Peyer's patch (tissue), 4 donors: ENCODE measurements at regions not wholly inside any gene's neighbourhood (a gene's known extent, or its start where the extent isn't known, plus 50 kb on each side); places are given as distances from the start of the nearest gene placed in this dataset.

Experiments
- POLR2A ChIP-seq, 2 donors: fragments of 450-650 bp; IDR thresholded peaks; one replicate each; pipeline ENCODE4 v1.5.1; 2017; ENCODE audit warnings: antibody characterized with exemption in 2 of 2, mild to moderate bottlenecking in 2 of 2, moderate library complexity in 2 of 2
- TF ChIP-seq, protein P1 (sequence below), 6 experiments: fragments of 450-650 bp in 4 of 6; fragments of 200-600 bp in 2 of 6; sonication (generic) in 1 of 6; IDR thresholded peaks; one replicate each; pipeline ENCODE4 v1.5.1; 2017 to 2019; ENCODE audit warnings: antibody characterized with exemption in 6 of 6, mild to moderate bottlenecking in 3 of 6, moderate library complexity in 1 of 6

DNA sequence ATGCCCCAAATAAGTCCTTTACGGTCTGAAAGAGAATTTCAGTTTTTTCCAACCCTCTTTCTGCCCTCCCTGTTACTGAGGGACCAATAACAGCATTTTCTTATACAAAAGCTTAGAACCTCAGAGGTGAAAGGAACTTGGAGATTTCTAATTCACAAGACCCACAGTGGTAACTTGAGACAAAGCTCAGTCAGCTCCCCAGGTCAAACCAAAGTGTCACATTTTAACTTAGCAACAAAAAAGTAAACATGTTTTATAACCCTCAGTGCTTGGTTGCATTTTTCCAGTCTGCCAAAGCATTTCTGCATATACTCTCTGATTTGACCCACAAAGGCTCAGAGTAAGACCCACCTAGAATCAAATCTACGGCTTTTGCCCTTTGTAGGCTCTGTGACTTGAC, 415.2 kb downstream of the VRK1 start:
- TF ChIP-seq POLR2A (IDR thresholded peaks at IDR 0.05) = no peak
- TF ChIP-seq, protein P1, sequence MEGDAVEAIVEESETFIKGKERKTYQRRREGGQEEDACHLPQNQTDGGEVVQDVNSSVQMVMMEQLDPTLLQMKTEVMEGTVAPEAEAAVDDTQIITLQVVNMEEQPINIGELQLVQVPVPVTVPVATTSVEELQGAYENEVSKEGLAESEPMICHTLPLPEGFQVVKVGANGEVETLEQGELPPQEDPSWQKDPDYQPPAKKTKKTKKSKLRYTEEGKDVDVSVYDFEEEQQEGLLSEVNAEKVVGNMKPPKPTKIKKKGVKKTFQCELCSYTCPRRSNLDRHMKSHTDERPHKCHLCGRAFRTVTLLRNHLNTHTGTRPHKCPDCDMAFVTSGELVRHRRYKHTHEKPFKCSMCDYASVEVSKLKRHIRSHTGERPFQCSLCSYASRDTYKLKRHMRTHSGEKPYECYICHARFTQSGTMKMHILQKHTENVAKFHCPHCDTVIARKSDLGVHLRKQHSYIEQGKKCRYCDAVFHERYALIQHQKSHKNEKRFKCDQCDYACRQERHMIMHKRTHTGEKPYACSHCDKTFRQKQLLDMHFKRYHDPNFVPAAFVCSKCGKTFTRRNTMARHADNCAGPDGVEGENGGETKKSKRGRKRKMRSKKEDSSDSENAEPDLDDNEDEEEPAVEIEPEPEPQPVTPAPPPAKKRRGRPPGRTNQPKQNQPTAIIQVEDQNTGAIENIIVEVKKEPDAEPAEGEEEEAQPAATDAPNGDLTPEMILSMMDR (IDR thresholded peaks at IDR 0.05) = no peak
